MCF 10A (cell line): ENCODE measurements at regions not wholly inside any gene's neighbourhood (a gene's known extent, or its start where the extent isn't known, plus 50 kb on each side); places are given as distances from the start of the nearest gene placed in this dataset.
"Not testable (repeated sequence)": the region's sequence is repeated elsewhere in the genome, so short reads cannot be mapped to it uniquely, and the experiment has no call there.

Experiments used
- BruUV-seq: library from RNA; stranded (reverse); fragments of 400-500 nt; replicated peaks from 2 replicates; lab custom pipeline; 2021; lab: Mats Ljungman, UMichigan
- CTCF ChIA-PET: fragments of 300-600 bp; sonication (Branson Sonifier 250); formaldehyde crosslinking; extraction: SDS; loops from one replicate; lab custom pipeline; 2021; ENCODE audit warnings: antibody characterized with exemption, inconsistent platforms; lab: Yijun Ruan, JAX
- POLR2A ChIA-PET: fragments of 300-600, 350-650 bp; sonication (Branson Sonifier 250); formaldehyde crosslinking; extraction: SDS; loops from one replicate; lab custom pipeline; 2020; ENCODE audit warnings: antibody characterized with exemption, inconsistent platforms; lab: Yijun Ruan, JAX
- DNase-seq: peaks from one replicate; pipeline ENCODE4 v3.0.0-alpha.2; 2018; ENCODE audit not compliant: unreplicated experiment
- H3K27ac Mint-ChIP-seq: one replicate; pipeline ENCODE4 v1.8.0; 2022; ENCODE audit warnings: mild to moderate bottlenecking, low read depth, mixed read lengths; ENCODE audit not compliant: unreplicated experiment
- H3K27me3 Mint-ChIP-seq: one replicate; pipeline ENCODE4 v1.8.0; 2022; ENCODE audit warnings: mixed read lengths; ENCODE audit not compliant: insufficient read depth, unreplicated experiment
- H3K36me3 Mint-ChIP-seq: one replicate; pipeline ENCODE4 v1.8.0; 2022; ENCODE audit warnings: mild to moderate bottlenecking, moderate library complexity, mixed read lengths; ENCODE audit not compliant: insufficient read depth, unreplicated experiment
- H3K4me1 Mint-ChIP-seq: one replicate; pipeline ENCODE4 v1.8.0; 2022; ENCODE audit warnings: mixed read lengths; ENCODE audit not compliant: insufficient read depth, unreplicated experiment
- H3K4me3 Mint-ChIP-seq: one replicate; pipeline ENCODE4 v1.8.0; 2022; ENCODE audit warnings: mild to moderate bottlenecking, moderate library complexity, mixed read lengths; ENCODE audit not compliant: unreplicated experiment
- H3K9me3 Mint-ChIP-seq: one replicate; pipeline ENCODE4 v1.8.0; 2022; ENCODE audit warnings: mixed read lengths; ENCODE audit not compliant: unreplicated experiment
- intact Hi-C: fragments of 100-400 bp; cut with micrococcal nuclease; formaldehyde crosslinking; loops from 2 replicates; pipeline ENCODE4 v1.14.1; 2022
- TF ChIP-seq, protein P1 (sequence below): fragments of 200-600 bp; IDR thresholded peaks from one replicate; pipeline ENCODE4 v1.8.0; 2022; ENCODE audit warnings: antibody characterized with exemption, mild to moderate bottlenecking; ENCODE audit not compliant: unreplicated experiment

DNA sequence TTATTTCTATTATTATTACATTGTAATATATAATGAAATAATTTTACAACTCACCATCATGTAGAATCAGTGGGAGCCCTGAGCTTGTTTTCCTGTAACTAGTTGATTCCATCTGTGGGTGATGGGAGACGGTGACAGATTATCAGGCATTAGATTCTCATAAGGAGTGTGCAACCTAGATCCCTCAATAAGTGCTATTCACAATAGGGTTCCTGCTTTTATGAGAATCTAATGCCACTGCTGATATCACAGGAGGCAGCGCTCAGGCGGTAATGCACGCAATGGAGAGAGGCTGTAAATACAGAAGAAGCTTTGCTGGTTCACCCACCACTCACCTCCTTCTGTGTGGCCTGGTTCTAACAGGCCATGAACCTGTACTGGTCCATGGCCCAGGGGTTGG lies 178.6 kb downstream of the ACTRT1 start:
- H3K27me3 Mint-ChIP-seq = no peaks in the 10 kb centered on the region
- H3K9me3 Mint-ChIP-seq = peaks cover 13% of the 10 kb centered on the region
- no peak overlapping the region for H3K4me3 Mint-ChIP-seq
- H3K27ac Mint-ChIP-seq = no peak overlapping the region
- BruUV-seq = no TSS peak
- TF ChIP-seq, protein P1, sequence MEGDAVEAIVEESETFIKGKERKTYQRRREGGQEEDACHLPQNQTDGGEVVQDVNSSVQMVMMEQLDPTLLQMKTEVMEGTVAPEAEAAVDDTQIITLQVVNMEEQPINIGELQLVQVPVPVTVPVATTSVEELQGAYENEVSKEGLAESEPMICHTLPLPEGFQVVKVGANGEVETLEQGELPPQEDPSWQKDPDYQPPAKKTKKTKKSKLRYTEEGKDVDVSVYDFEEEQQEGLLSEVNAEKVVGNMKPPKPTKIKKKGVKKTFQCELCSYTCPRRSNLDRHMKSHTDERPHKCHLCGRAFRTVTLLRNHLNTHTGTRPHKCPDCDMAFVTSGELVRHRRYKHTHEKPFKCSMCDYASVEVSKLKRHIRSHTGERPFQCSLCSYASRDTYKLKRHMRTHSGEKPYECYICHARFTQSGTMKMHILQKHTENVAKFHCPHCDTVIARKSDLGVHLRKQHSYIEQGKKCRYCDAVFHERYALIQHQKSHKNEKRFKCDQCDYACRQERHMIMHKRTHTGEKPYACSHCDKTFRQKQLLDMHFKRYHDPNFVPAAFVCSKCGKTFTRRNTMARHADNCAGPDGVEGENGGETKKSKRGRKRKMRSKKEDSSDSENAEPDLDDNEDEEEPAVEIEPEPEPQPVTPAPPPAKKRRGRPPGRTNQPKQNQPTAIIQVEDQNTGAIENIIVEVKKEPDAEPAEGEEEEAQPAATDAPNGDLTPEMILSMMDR = no peak
- no peak for DNase-seq
- CTCF ChIA-PET = no interaction called here
- no peaks in the 10 kb centered on the region for H3K4me1 Mint-ChIP-seq
- intact Hi-C loops = no loop called here
- POLR2A ChIA-PET = no interaction called here
- no peaks in the 10 kb centered on the region for H3K36me3 Mint-ChIP-seq

DNA sequence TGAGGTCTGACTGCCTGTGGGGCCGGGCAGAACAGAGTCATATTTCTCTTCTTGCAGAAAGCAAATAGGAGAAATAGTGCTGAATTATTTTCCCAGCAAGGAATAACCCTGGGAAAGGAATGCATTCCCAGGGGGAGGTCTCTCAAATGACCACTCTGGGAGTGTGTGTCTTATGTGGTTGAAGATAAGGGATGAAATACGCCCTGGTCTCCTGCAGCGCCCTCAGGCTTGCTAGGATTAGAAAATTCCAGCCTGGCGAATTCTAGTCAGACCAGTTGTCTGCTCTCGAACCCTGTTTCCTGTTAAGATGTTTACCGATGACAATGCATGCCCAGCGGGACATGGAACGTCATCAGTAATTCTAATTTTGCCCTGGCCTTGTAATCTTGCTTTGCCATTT lies 185.3 kb downstream of the ACTRT1 start:
- intact Hi-C loops, BruUV-seq, CTCF ChIA-PET, DNase-seq, H3K27ac Mint-ChIP-seq, H3K27me3 Mint-ChIP-seq, POLR2A ChIA-PET, H3K4me3 Mint-ChIP-seq, H3K4me1 Mint-ChIP-seq, H3K36me3 Mint-ChIP-seq: not testable (repeated sequence)
- peaks cover 26% of the 10 kb centered on the region for H3K9me3 Mint-ChIP-seq

DNA sequence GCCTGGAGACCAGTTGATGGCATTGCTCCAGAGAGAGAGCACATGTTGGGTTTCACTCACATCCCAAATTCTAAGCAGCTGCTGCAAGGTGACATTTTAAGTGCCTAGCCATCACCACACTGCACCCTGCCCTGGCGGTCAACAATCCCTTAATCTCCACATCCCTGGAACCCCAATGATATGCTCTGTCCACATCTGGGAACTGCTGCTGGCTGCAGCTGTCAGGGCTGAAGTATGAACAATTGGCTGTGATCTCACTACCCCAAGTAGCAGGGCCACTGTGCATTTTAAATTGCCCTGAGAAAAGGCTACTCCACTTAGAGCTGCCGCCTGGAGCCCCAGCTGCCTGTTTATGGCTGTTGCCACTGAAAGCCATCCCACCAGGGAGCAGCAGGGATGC lies 190.6 kb downstream of the ACTRT1 start:
- BruUV-seq = no TSS peak
- Mint-ChIP-seq H3K4me3 (no peak overlapping the region), H3K9me3 (peaks cover 11% of the 10 kb centered on the region), H3K27ac (no peak overlapping the region), H3K36me3 (no peaks in the 10 kb centered on the region), H3K4me1 (no peaks in the 10 kb centered on the region), H3K27me3 (no peaks in the 10 kb centered on the region)
- no peak for DNase-seq
- intact Hi-C loops = no loop called here
- TF ChIP-seq, protein P1 = no peak
- ChIA-PET CTCF (no interaction called here), POLR2A (no interaction called here)
